OCI-LY1 (cell line): ENCODE measurements at regions not wholly inside any gene's neighbourhood (a gene's known extent, or its start where the extent isn't known, plus 50 kb on each side); places are given as distances from the start of the nearest gene placed in this dataset.

Experiments
- EZH2 ChIP-seq: fragments of 200-600 bp; sonication (generic), shearing (Covaris generic); IDR thresholded peaks from 2 replicates; pipeline ENCODE4 v1.8.0; 2017; ENCODE audit warnings: borderline replicate concordance, mixed run types, mild to moderate bottlenecking, antibody characterized with exemption, low read length, moderate library complexity, mixed read lengths
- TF ChIP-seq, protein P1 (sequence below): fragments of 200-600 bp; sonication (generic), shearing (Covaris generic); IDR thresholded peaks from 2 replicates; pipeline ENCODE4 v1.5.1; 2017; ENCODE audit warnings: mild to moderate bottlenecking, antibody characterized with exemption, low read length, moderate library complexity, mixed read lengths

DNA sequence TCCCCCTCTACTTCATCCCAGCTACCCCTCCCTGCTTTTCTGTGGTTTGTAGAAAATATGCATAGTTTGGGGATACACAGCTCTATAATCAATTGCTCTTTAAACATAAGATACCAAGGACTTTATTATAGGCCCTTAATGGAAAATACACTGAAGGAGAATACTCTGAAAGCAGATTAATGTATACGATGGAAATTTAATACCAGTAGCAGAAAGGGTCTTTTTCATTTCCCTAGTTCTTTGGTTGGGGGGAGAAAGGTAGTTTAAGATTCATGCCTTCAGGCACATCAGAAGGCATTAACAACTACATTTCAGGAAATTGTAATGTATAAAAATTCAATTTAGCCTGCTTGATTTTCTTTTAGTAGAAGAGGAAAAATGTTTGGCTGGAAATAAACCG lies 452.9 kb upstream of the ZNF608 start:
- no peak for TF ChIP-seq EZH2
- TF ChIP-seq, protein P1, sequence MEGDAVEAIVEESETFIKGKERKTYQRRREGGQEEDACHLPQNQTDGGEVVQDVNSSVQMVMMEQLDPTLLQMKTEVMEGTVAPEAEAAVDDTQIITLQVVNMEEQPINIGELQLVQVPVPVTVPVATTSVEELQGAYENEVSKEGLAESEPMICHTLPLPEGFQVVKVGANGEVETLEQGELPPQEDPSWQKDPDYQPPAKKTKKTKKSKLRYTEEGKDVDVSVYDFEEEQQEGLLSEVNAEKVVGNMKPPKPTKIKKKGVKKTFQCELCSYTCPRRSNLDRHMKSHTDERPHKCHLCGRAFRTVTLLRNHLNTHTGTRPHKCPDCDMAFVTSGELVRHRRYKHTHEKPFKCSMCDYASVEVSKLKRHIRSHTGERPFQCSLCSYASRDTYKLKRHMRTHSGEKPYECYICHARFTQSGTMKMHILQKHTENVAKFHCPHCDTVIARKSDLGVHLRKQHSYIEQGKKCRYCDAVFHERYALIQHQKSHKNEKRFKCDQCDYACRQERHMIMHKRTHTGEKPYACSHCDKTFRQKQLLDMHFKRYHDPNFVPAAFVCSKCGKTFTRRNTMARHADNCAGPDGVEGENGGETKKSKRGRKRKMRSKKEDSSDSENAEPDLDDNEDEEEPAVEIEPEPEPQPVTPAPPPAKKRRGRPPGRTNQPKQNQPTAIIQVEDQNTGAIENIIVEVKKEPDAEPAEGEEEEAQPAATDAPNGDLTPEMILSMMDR, result no peak
